Esophagus muscularis mucosa (tissue), 3 donors: ENCODE measurements at regions not wholly inside any gene's neighbourhood (a gene's known extent, or its start where the extent isn't known, plus 50 kb on each side); places are given as distances from the start of the nearest gene placed in this dataset.

ENCODE experiments used
- POLR2AphosphoS5 ChIP-seq, 2 donors: sonication (generic); formaldehyde crosslinking; IDR thresholded peaks; one replicate each; pipeline ENCODE4 v1.6.1; 2017; ENCODE audit warnings: antibody characterized with exemption in 2 of 2
- TF ChIP-seq, protein P1 (sequence below), 3 experiments: fragments of 200-600 bp in 2 of 3; fragments of 450-650 bp in 1 of 3; sonication (generic) in 2 of 3; IDR thresholded peaks; one replicate each; pipeline ENCODE4 v1.5.1; 2017 to 2019; ENCODE audit warnings: antibody characterized with exemption in 3 of 3, mild to moderate bottlenecking in 2 of 3, moderate library complexity in 1 of 3

GRCh38 chr15:81783076-81783475 is 262.7 kb downstream of the MEX3B start:
- TF ChIP-seq POLR2AphosphoS5 (IDR thresholded peaks at IDR 0.05), result no peak
- TF ChIP-seq, protein P1, sequence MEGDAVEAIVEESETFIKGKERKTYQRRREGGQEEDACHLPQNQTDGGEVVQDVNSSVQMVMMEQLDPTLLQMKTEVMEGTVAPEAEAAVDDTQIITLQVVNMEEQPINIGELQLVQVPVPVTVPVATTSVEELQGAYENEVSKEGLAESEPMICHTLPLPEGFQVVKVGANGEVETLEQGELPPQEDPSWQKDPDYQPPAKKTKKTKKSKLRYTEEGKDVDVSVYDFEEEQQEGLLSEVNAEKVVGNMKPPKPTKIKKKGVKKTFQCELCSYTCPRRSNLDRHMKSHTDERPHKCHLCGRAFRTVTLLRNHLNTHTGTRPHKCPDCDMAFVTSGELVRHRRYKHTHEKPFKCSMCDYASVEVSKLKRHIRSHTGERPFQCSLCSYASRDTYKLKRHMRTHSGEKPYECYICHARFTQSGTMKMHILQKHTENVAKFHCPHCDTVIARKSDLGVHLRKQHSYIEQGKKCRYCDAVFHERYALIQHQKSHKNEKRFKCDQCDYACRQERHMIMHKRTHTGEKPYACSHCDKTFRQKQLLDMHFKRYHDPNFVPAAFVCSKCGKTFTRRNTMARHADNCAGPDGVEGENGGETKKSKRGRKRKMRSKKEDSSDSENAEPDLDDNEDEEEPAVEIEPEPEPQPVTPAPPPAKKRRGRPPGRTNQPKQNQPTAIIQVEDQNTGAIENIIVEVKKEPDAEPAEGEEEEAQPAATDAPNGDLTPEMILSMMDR (IDR thresholded peaks at IDR 0.05), result no peak
